K562 (cell line): ENCODE measurements at regions not wholly inside any gene's neighbourhood (a gene's known extent, or its start where the extent isn't known, plus 50 kb on each side); places are given as distances from the start of the nearest gene placed in this dataset.

Experiments
- CBX3 ChIP-seq, 2 experiments: IDR thresholded peaks; 1 replicate in 1 of 2; 2 replicates in 1 of 2; pipeline ENCODE4 v1.6.1; 2012; ENCODE audit warnings: inconsistent platforms in 2 of 2, low read length in 2 of 2, borderline replicate concordance in 1 of 2, control low read depth in 1 of 2
- CHD4 ChIP-seq: fragments of 200-600 bp; sonication (generic); IDR thresholded peaks from 3 replicates; pipeline ENCODE4 v1.6.1; 2012; ENCODE audit warnings: low read depth, mild to moderate bottlenecking, mixed read lengths, low read length, inconsistent platforms; ENCODE audit not compliant: insufficient read depth, insufficient replicate concordance, poor library complexity, severe bottlenecking
- EP400 ChIP-seq: fragments of 450-650 bp; IDR thresholded peaks from 2 replicates; pipeline ENCODE4 v1.6.1; 2017; ENCODE audit warnings: antibody characterized with exemption, mild to moderate bottlenecking, moderate library complexity
- ETV5 ChIP-seq: sonication (generic); formaldehyde crosslinking; IDR thresholded peaks from 2 replicates; pipeline ENCODE4 v1.4.0; 2020; ENCODE audit warnings: low read depth, mild to moderate bottlenecking, missing genetic modification reagents
- JUN ChIP-seq, 2 experiments: sonication (generic) in 1 of 2; formaldehyde crosslinking in 1 of 2; IDR thresholded peaks; 2 replicates each; pipeline versions ENCODE4 v1.6.1 to v1.8.0; 2012 to 2022; ENCODE audit warnings: borderline replicate concordance in 2 of 2, mild to moderate bottlenecking in 2 of 2, improper control_type of control experiment in 1 of 2, low read depth in 1 of 2, low read length in 1 of 2, missing genetic modification reagents in 1 of 2
- KDM4B ChIP-seq, 2 experiments: fragments of 450-650 bp in 1 of 2; sonication (generic) in 1 of 2; IDR thresholded peaks; 2 replicates each; pipeline ENCODE4 v1.6.1; 2016 to 2017; ENCODE audit warnings: borderline replicate concordance in 2 of 2, antibody characterized with exemption in 1 of 2, low read depth in 1 of 2, mild to moderate bottlenecking in 1 of 2
- RB1 ChIP-seq: fragments of 450-650 bp; IDR thresholded peaks from 2 replicates; pipeline ENCODE4 v1.6.1; 2017; ENCODE audit warnings: low read depth, mild to moderate bottlenecking
- SRSF7 ChIP-seq: fragments of 200-400 bp; formaldehyde crosslinking; optimal IDR thresholded peaks from 2 replicates; pipeline ENCODE3; 2017; ENCODE audit warnings: mild to moderate bottlenecking, low read depth, low read length
- STAT5B ChIP-seq: fragments of 250-450 bp; sonication (Bioruptor Pico); IDR thresholded peaks from 2 replicates; pipeline ENCODE4 v1.8.0; 2021; ENCODE audit warnings: mild to moderate bottlenecking, inconsistent platforms
- TCF15 ChIP-seq: fragments of 250-450 bp; sonication (Bioruptor Pico); IDR thresholded peaks from 2 replicates; pipeline ENCODE4 v1.8.0; 2022; ENCODE audit warnings: moderate library complexity, mild to moderate bottlenecking, inconsistent platforms
- TCF3 ChIP-seq: sonication (generic); formaldehyde crosslinking; IDR thresholded peaks from 2 replicates; pipeline ENCODE4 v1.4.0; 2020; ENCODE audit warnings: mild to moderate bottlenecking, missing genetic modification reagents
- ZBTB34 ChIP-seq: fragments of 250-450 bp; sonication (Bioruptor Pico); IDR thresholded peaks from 2 replicates; pipeline ENCODE4 v1.8.0; 2021; ENCODE audit warnings: mild to moderate bottlenecking, moderate library complexity
- ZNF518B ChIP-seq: fragments of 250-450 bp; sonication (Bioruptor Pico); IDR thresholded peaks from 2 replicates; pipeline ENCODE4 v1.5.0; 2021; ENCODE audit warnings: mild to moderate bottlenecking, moderate library complexity
- TF ChIP-seq, protein P1 (sequence below): sonication (generic); formaldehyde crosslinking; IDR thresholded peaks from 2 replicates; pipeline ENCODE4 v1.8.0; 2023; ENCODE audit warnings: mild to moderate bottlenecking, missing genetic modification reagents
- TF ChIP-seq, protein P2 (sequence below): sonication (generic); formaldehyde crosslinking; IDR thresholded peaks from 2 replicates; pipeline ENCODE4 v1.8.0; 2022; ENCODE audit warnings: mild to moderate bottlenecking, missing genetic modification reagents

GRCh38 chr3:177281292-177282118, 84.2 kb upstream of the TBL1XR1 start (continued):
- TF ChIP-seq TCF15 (CRISPR knock-in tag) (no peak), CHD4 (no peak), ZNF518B (no peak), CBX3 (IDR thresholded peaks at IDR 0.05; ENCODE audit: borderline replicate concordance in 1 of 2, low read length in 2 of 2) (no peak), RB1 (no peak), SRSF7 (no peak), JUN (IDR thresholded peaks at IDR 0.05; ENCODE audit: borderline replicate concordance, low read depth, low read length) (no peak), JUN (CRISPR knock-in tag; IDR thresholded peaks at IDR 0.05; ENCODE audit: borderline replicate concordance) (no peak), ETV5 (CRISPR knock-in tag) (no peak), KDM4B (IDR thresholded peaks at IDR 0.05; ENCODE audit: borderline replicate concordance in 2 of 2, low read depth in 1 of 2) (no peak), EP400 (peak; percentile 57; the same call in 1 of the 2 replicates), STAT5B (no peak), TCF3 (CRISPR knock-in tag) (no peak), ZBTB34 (CRISPR knock-in tag) (no peak)
- TF ChIP-seq, protein P1, sequence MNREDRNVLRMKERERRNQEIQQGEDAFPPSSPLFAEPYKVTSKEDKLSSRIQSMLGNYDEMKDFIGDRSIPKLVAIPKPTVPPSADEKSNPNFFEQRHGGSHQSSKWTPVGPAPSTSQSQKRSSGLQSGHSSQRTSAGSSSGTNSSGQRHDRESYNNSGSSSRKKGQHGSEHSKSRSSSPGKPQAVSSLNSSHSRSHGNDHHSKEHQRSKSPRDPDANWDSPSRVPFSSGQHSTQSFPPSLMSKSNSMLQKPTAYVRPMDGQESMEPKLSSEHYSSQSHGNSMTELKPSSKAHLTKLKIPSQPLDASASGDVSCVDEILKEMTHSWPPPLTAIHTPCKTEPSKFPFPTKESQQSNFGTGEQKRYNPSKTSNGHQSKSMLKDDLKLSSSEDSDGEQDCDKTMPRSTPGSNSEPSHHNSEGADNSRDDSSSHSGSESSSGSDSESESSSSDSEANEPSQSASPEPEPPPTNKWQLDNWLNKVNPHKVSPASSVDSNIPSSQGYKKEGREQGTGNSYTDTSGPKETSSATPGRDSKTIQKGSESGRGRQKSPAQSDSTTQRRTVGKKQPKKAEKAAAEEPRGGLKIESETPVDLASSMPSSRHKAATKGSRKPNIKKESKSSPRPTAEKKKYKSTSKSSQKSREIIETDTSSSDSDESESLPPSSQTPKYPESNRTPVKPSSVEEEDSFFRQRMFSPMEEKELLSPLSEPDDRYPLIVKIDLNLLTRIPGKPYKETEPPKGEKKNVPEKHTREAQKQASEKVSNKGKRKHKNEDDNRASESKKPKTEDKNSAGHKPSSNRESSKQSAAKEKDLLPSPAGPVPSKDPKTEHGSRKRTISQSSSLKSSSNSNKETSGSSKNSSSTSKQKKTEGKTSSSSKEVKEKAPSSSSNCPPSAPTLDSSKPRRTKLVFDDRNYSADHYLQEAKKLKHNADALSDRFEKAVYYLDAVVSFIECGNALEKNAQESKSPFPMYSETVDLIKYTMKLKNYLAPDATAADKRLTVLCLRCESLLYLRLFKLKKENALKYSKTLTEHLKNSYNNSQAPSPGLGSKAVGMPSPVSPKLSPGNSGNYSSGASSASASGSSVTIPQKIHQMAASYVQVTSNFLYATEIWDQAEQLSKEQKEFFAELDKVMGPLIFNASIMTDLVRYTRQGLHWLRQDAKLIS (CRISPR knock-in tag): no peak
- TF ChIP-seq, protein P2, sequence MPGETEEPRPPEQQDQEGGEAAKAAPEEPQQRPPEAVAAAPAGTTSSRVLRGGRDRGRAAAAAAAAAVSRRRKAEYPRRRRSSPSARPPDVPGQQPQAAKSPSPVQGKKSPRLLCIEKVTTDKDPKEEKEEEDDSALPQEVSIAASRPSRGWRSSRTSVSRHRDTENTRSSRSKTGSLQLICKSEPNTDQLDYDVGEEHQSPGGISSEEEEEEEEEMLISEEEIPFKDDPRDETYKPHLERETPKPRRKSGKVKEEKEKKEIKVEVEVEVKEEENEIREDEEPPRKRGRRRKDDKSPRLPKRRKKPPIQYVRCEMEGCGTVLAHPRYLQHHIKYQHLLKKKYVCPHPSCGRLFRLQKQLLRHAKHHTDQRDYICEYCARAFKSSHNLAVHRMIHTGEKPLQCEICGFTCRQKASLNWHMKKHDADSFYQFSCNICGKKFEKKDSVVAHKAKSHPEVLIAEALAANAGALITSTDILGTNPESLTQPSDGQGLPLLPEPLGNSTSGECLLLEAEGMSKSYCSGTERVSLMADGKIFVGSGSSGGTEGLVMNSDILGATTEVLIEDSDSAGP (CRISPR knock-in tag): no peak
